IMR-90 (cell line): ENCODE measurements at regions not wholly inside any gene's neighbourhood (a gene's known extent, or its start where the extent isn't known, plus 50 kb on each side); places are given as distances from the start of the nearest gene placed in this dataset.

Experiments used
- ATAC-seq: fragments of 200-7000 bp; cut with Tn5 transposase; 2 replicates; pipeline ENCODE4 v1.9.1; 2020; ENCODE audit warnings: low read depth, mild to moderate bottlenecking, moderate library complexity
- BruUV-seq: library from RNA; stranded (reverse); fragments of 400-500 nt; replicated peaks from 2 replicates; lab custom pipeline; 2021; lab: Mats Ljungman, UMichigan
- CTCF ChIA-PET: fragments of 300-600 bp; formaldehyde crosslinking; extraction: SDS; loops from one replicate; lab custom pipeline; 2021; ENCODE audit warnings: antibody characterized with exemption; lab: Yijun Ruan, JAX
- POLR2A ChIA-PET: fragments of 300-600 bp; sonication (Branson Sonifier 250); formaldehyde crosslinking; loops from one replicate; lab custom pipeline; 2022; ENCODE audit warnings: antibody characterized with exemption; ENCODE audit not compliant: unreplicated experiment; lab: Charles Lee
- DNase-seq: peaks from one replicate; pipeline ENCODE4 v3.0.0; 2013
- H2AFZ ChIP-seq: replicated peaks from 2 replicates; pipeline ENCODE3; 2013; ENCODE audit warnings: low read length, mild to moderate bottlenecking; ENCODE audit not compliant: poor library complexity
- H2AK5ac ChIP-seq: 2 replicates; pipeline ENCODE4 v1.6.1; 2013; ENCODE audit warnings: low read depth, low read length, inconsistent platforms
- H2AK9ac ChIP-seq: replicated peaks from 2 replicates; pipeline ENCODE3; 2013; ENCODE audit warnings: mild to moderate bottlenecking, low read depth, low read length, moderate library complexity; ENCODE audit not compliant: poor library complexity
- H2BK120ac ChIP-seq: 2 replicates; pipeline ENCODE4 v1.6.1; 2013; ENCODE audit warnings: low read depth, low read length, inconsistent platforms
- H2BK15ac ChIP-seq: 3 replicates; pipeline ENCODE4 v1.6.1; 2013; ENCODE audit warnings: low read depth, low read length, inconsistent platforms
- H2BK20ac ChIP-seq: 2 replicates; pipeline ENCODE4 v1.6.1; 2013; ENCODE audit warnings: low read depth, mild to moderate bottlenecking, inconsistent platforms, low read length, moderate library complexity
- H2BK5ac ChIP-seq: 2 replicates; pipeline ENCODE4 v1.6.1; 2013; ENCODE audit warnings: mild to moderate bottlenecking, low read depth, low read length, inconsistent platforms; ENCODE audit not compliant: poor library complexity, severe bottlenecking
- H3K14ac ChIP-seq: replicated peaks from 2 replicates; pipeline ENCODE4 v1.6.1; 2013; ENCODE audit warnings: low read depth, low read length, inconsistent platforms
- H3K18ac ChIP-seq: 2 replicates; pipeline ENCODE4 v1.6.1; 2013; ENCODE audit warnings: low read depth, low read length, control low read depth
- H3K23ac ChIP-seq: 2 replicates; pipeline ENCODE4 v1.6.1; 2013; ENCODE audit warnings: low read depth, low read length, inconsistent platforms
- H3K27ac ChIP-seq: 2 replicates; pipeline ENCODE4 v1.5.1; 2013; ENCODE audit warnings: mild to moderate bottlenecking, control low read depth, low read length; ENCODE audit not compliant: insufficient read depth
- H3K27me3 ChIP-seq: 2 replicates; pipeline ENCODE4 v1.6.1; 2013; ENCODE audit warnings: low read length; ENCODE audit not compliant: control insufficient read depth, insufficient read depth
- H3K36me3 ChIP-seq: 2 replicates; pipeline ENCODE4 v1.6.1; 2013; ENCODE audit warnings: low read length, mixed read lengths; ENCODE audit not compliant: control insufficient read depth, insufficient read depth
- H3K4ac ChIP-seq: 2 replicates; pipeline ENCODE4 v1.6.1; 2013; ENCODE audit warnings: low read depth, low read length, inconsistent platforms
- H3K4me1 ChIP-seq: 2 replicates; pipeline ENCODE4 v1.6.1; 2013; ENCODE audit warnings: low read length, mixed read lengths; ENCODE audit not compliant: control insufficient read depth, insufficient read depth
- H3K4me2 ChIP-seq: 2 replicates; pipeline ENCODE4 v1.6.1; 2013; ENCODE audit warnings: low read depth, mild to moderate bottlenecking, control low read depth, low read length, moderate library complexity
- H3K4me3 ChIP-seq: 2 replicates; pipeline ENCODE4 v1.5.1; 2013; ENCODE audit warnings: low read depth, mild to moderate bottlenecking, control low read depth, low read length, moderate library complexity; ENCODE audit not compliant: insufficient read depth
- H3K56ac ChIP-seq: 2 replicates; pipeline ENCODE4 v1.6.1; 2013; ENCODE audit warnings: low read length, inconsistent platforms; ENCODE audit not compliant: insufficient read depth; ENCODE audit errors: extremely low read depth
- H3K79me1 ChIP-seq, 2 experiments: 2 replicates each; pipeline ENCODE4 v1.6.1; 2013; ENCODE audit warnings: low read length in 2 of 2, inconsistent platforms in 1 of 2, low read depth in 1 of 2
- H3K9ac ChIP-seq: 2 replicates; pipeline ENCODE4 v1.6.1; 2013; ENCODE audit warnings: low read depth, low read length, control low read depth
- H3K9me1 ChIP-seq: 2 replicates; pipeline ENCODE4 v1.6.1; 2013; ENCODE audit warnings: low read length, inconsistent platforms; ENCODE audit not compliant: insufficient read depth
- H3K9me3 ChIP-seq: 2 replicates; pipeline ENCODE4 v1.6.1; 2013; ENCODE audit warnings: low read length; ENCODE audit not compliant: control insufficient read depth, insufficient read depth
- H4K20me1 ChIP-seq: 2 replicates; pipeline ENCODE4 v1.6.1; 2013; ENCODE audit warnings: low read length, inconsistent platforms; ENCODE audit not compliant: insufficient read depth
- H4K5ac ChIP-seq: 2 replicates; pipeline ENCODE4 v1.6.1; 2013; ENCODE audit warnings: mild to moderate bottlenecking, low read depth, low read length, control low read depth
- H4K8ac ChIP-seq, 2 experiments: 2 replicates each; pipeline ENCODE4 v1.6.1; 2013; ENCODE audit warnings: low read depth in 2 of 2, low read length in 2 of 2, control low read depth in 1 of 2, inconsistent platforms in 1 of 2
- H4K91ac ChIP-seq: 2 replicates; pipeline ENCODE4 v1.6.1; 2013; ENCODE audit warnings: low read depth, low read length, inconsistent platforms; ENCODE audit not compliant: insufficient read depth
- BHLHE40 ChIP-seq: fragments of 150-350 bp; IDR thresholded peaks from 2 replicates; pipeline ENCODE4 v1.6.1; 2016; ENCODE audit warnings: mild to moderate bottlenecking, low read depth, low read length
- CEBPB ChIP-seq: IDR thresholded peaks from 2 replicates; pipeline ENCODE4 v1.6.1; 2012; ENCODE audit warnings: low read depth, low read length, improper control_type of control experiment
- ELK1 ChIP-seq: fragments of 150-350 bp; IDR thresholded peaks from 2 replicates; pipeline ENCODE4 v1.6.1; 2016; ENCODE audit warnings: low read depth, mild to moderate bottlenecking, low read length, moderate library complexity, borderline replicate concordance
- MAFK ChIP-seq: IDR thresholded peaks from 2 replicates; pipeline ENCODE4 v1.6.1; 2012; ENCODE audit warnings: low read depth, low read length, improper control_type of control experiment
- MAZ ChIP-seq: IDR thresholded peaks from 2 replicates; pipeline ENCODE4 v1.6.1; 2012; ENCODE audit warnings: low read depth, mild to moderate bottlenecking, low read length, improper control_type of control experiment, moderate library complexity, borderline replicate concordance
- RAD21 ChIP-seq: IDR thresholded peaks from 2 replicates; pipeline ENCODE4 v1.6.1; 2012; ENCODE audit warnings: low read length, improper control_type of control experiment
- RCOR1 ChIP-seq: IDR thresholded peaks from 2 replicates; pipeline ENCODE4 v1.6.1; 2012; ENCODE audit warnings: mild to moderate bottlenecking, low read length, improper control_type of control experiment; ENCODE audit not compliant: insufficient replicate concordance
- RFX5 ChIP-seq: IDR thresholded peaks from 2 replicates; pipeline ENCODE4 v1.8.0; 2012; ENCODE audit warnings: low read depth, mild to moderate bottlenecking, low read length, moderate library complexity
- WGBS, 2 experiments: methylation state at CpG; one replicate each; pipeline versions ENCODE4 v1.1.5 to v1.1.7; 2013; ENCODE audit warnings: missing lambda C conversion rate in 2 of 2; ENCODE audit not compliant: insufficient read length in 1 of 2; ENCODE audit errors: extremely low coverage in 2 of 2; 5-methylcytosine and 5-hydroxymethylcytosine counted together
- dilution Hi-C: fragments of 300-500 bp; cut with HindIII; formaldehyde crosslinking; loops from one replicate; pipeline ENCODE4 v1.14.3; 2018; ENCODE audit warnings: low sequenced_read_pairs; ENCODE audit not compliant: unreplicated experiment
- in situ Hi-C: fragments of 300-500 bp; cut with MboI; formaldehyde crosslinking; loops from 3 replicates; pipeline ENCODE4 v1.14.3; 2019; ENCODE audit warnings: low sequenced_read_pairs, inconsistent platforms, mixed read lengths
- intact Hi-C: fragments of 100-400 bp; cut with micrococcal nuclease; formaldehyde crosslinking; loops from 2 replicates; pipeline ENCODE4 v1.10.0; 2022
- TF ChIP-seq, protein P1 (sequence below): conservative IDR thresholded peaks from 2 replicates; pipeline ENCODE4 v1.5.1; 2012; ENCODE audit warnings: mild to moderate bottlenecking, low read depth, low read length, improper control_type of control experiment
- TF ChIP-seq, protein P2 (sequence below): fragments of 150-350 bp; IDR thresholded peaks from 2 replicates; pipeline ENCODE4 v1.6.1; 2017; ENCODE audit warnings: mild to moderate bottlenecking, antibody characterized with exemption, low read length, low read depth

DNA sequence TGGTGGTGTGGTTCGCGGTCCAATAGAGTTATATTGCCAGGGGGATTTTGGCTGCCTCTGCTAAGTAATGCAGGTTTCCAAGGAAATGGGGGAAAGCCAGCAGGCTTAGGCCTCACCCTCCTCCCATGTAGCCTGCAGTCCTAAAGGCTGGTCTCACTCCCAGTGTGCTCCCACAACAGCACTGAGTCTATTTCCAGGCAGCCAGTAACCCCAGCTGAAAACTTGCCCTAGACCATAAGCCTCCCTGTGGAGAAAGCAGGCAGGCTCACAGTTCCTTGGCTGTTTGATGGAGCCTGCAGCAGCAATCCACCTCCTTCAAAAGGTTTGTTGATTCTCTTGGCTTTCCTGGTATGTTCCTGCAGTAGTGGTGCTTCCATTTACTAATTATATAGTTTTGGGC is 220.0 kb upstream of the ZNF804B start:
- Histone ChIP-seq H3K27me3 (no peaks in the 10 kb centered on the region), H3K4me3 (no peak overlapping the region), H2BK15ac (no peak overlapping the region), H3K27ac (no peak overlapping the region), H4K20me1 (no peaks in the 10 kb centered on the region), H3K4ac (no peak overlapping the region), H4K5ac (no peak overlapping the region), H2BK20ac (no peak overlapping the region), H3K18ac (no peak overlapping the region), H3K9ac (no peak overlapping the region), H2AK9ac (no peak overlapping the region), H4K8ac (no peak overlapping the region), H2AK5ac (no peak overlapping the region), H3K14ac (no peak overlapping the region), H3K56ac (no peak overlapping the region), H3K23ac (no peak overlapping the region), H2BK5ac (no peak overlapping the region), H3K4me1 (no peaks in the 10 kb centered on the region), H2AFZ (no peak overlapping the region), H4K91ac (no peak overlapping the region), H3K9me3 (peaks cover 12% of the 10 kb centered on the region), H2BK120ac (no peak overlapping the region), H3K79me1 (no peaks in the 10 kb centered on the region), H3K9me1 (no peaks in the 10 kb centered on the region), H3K4me2 (no peak overlapping the region), H3K36me3 (no peaks in the 10 kb centered on the region)
- no CpG with 5 or more reads among the region's 2 CpGs for WGBS, 2 experiments
- dilution Hi-C loops (no loop called here), in situ Hi-C loops (no loop called here), intact Hi-C loops (no loop called here)
- ATAC-seq (no peak), DNase-seq (no peak)
- CTCF ChIA-PET = no interaction called here
- TF ChIP-seq ELK1 (no peak), MAZ (no peak), RFX5 (no peak), RAD21 (no peak), RCOR1 (no peak), CEBPB (no peak), MAFK (no peak), BHLHE40 (no peak)
- TF ChIP-seq, protein P1, sequence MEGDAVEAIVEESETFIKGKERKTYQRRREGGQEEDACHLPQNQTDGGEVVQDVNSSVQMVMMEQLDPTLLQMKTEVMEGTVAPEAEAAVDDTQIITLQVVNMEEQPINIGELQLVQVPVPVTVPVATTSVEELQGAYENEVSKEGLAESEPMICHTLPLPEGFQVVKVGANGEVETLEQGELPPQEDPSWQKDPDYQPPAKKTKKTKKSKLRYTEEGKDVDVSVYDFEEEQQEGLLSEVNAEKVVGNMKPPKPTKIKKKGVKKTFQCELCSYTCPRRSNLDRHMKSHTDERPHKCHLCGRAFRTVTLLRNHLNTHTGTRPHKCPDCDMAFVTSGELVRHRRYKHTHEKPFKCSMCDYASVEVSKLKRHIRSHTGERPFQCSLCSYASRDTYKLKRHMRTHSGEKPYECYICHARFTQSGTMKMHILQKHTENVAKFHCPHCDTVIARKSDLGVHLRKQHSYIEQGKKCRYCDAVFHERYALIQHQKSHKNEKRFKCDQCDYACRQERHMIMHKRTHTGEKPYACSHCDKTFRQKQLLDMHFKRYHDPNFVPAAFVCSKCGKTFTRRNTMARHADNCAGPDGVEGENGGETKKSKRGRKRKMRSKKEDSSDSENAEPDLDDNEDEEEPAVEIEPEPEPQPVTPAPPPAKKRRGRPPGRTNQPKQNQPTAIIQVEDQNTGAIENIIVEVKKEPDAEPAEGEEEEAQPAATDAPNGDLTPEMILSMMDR = no peak
- TF ChIP-seq, protein P2, sequence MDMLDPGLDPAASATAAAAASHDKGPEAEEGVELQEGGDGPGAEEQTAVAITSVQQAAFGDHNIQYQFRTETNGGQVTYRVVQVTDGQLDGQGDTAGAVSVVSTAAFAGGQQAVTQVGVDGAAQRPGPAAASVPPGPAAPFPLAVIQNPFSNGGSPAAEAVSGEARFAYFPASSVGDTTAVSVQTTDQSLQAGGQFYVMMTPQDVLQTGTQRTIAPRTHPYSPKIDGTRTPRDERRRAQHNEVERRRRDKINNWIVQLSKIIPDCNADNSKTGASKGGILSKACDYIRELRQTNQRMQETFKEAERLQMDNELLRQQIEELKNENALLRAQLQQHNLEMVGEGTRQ = no peak
- no TSS peak for BruUV-seq
- POLR2A ChIA-PET = no interaction called here
